K562 (cell line): ENCODE measurements at regions not wholly inside any gene's neighbourhood (a gene's known extent, or its start where the extent isn't known, plus 50 kb on each side); places are given as distances from the start of the nearest gene placed in this dataset.

Experiments
- ID3 ChIP-seq, 2 experiments: fragments of 250-450 bp in 1 of 2; fragments of 450-650 bp in 1 of 2; sonication (Bioruptor Pico) in 1 of 2; IDR thresholded peaks; 2 replicates each; pipeline versions ENCODE4 v1.6.1 to v1.8.0; 2016 to 2021; ENCODE audit warnings: mild to moderate bottlenecking in 2 of 2, moderate library complexity in 2 of 2, missing compliant biosample characterization in 1 of 2, missing genetic modification characterization in 1 of 2
- RBBP5 ChIP-seq: fragments of 200-600 bp; sonication (generic); IDR thresholded peaks from 2 replicates; pipeline ENCODE4 v1.6.1; 2012; ENCODE audit warnings: borderline replicate concordance, mild to moderate bottlenecking, low read length, control low read depth, inconsistent platforms; ENCODE audit not compliant: insufficient read depth, poor library complexity, severe bottlenecking

- TF ChIP-seq RBBP5 (no peak), ID3 (CRISPR knock-in tag; IDR thresholded peaks at IDR 0.05) (no peak), ID3 (tag; IDR thresholded peaks at IDR 0.05) (no peak)
These were observed 109.3 kb downstream of the THBS2 start for GRCh38 chr6:169144356-169144755.
